AG04450 (cell line): ENCODE measurements at regions not wholly inside any gene's neighbourhood (a gene's known extent, or its start where the extent isn't known, plus 50 kb on each side); places are given as distances from the start of the nearest gene placed in this dataset.

Experiments
- CTCF ChIA-PET: fragments of 300-600, 350-600 bp; formaldehyde crosslinking; extraction: SDS; loops from one replicate; lab custom pipeline; 2022; ENCODE audit warnings: antibody characterized with exemption, inconsistent platforms; lab: Charles Lee
- POLR2A ChIA-PET: fragments of 350-600 bp; formaldehyde crosslinking; extraction: SDS; loops from one replicate; lab custom pipeline; 2021; ENCODE audit warnings: antibody characterized with exemption, inconsistent platforms; lab: Yijun Ruan, JAX
- DNase-seq: peaks from one replicate; pipeline ENCODE4 v3.0.0-alpha.2; 2011; ENCODE audit warnings: low read depth, low spot score
- H3K27ac ChIP-seq: one replicate; pipeline ENCODE4 v1.5.1; 2012; ENCODE audit warnings: low read depth, low read length, control low read depth
- H3K27me3 ChIP-seq: one replicate; pipeline ENCODE4 v1.6.0; 2012; ENCODE audit warnings: low read length; ENCODE audit not compliant: control insufficient read depth, insufficient read depth
- H3K4me3 ChIP-seq: 2 replicates; pipeline ENCODE4 v1.5.1; 2011; ENCODE audit warnings: mild to moderate bottlenecking, low read depth, low read length, control low read depth
- H3K9me3 ChIP-seq: 2 replicates; pipeline ENCODE4 v1.5.1; 2012; ENCODE audit warnings: low read length; ENCODE audit not compliant: control insufficient read depth, insufficient read depth
- TF ChIP-seq, protein P1 (sequence below): IDR thresholded peaks from 2 replicates; pipeline ENCODE4 v1.5.1; 2011; ENCODE audit warnings: low read depth, low read length, control low read depth, inconsistent platforms

DNA sequence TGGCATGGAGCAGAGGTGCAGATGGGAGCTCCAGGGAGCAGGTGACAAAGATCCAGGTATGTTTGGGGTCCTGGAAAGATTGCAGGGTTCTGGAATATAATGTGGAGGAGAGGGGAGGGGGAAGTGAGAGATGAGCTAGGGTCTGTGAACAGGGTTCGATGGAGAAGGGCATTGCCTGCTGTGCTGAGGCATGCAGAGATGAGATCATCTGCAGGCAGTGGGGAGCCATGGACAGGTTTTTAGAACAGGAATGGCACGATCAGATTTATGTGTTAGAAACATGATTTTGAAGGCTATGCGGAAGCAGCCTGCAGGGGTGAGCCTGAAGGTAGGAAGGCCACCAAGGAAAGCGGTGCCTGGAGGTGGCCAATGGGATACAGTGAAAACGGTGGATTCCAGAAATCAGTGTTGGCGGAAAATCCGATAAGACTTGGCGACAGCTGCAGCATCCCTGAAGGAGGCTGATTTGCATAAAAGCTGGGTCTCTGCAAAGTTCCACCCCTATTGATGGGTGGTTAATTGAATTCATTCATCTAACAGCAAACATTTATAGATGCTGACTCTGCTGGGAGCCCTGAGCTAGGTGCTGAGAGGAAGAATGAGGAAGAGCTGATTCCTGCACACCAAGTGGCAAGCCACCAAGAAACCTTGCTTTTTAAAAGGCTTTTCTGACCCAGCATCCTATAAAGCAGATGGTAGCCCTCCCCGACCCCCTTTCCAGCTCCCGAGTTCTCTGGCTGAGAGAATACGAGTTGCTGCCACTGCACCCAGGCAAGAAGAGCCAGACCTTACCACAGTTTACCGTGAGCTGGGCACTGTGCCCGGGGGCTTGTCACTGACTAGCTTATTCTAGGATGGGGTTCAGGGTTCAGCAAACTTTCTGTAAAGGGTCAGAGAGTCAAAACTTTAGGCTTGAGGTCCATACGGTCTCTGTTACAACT is 139.2 kb upstream of the SMIM23 start:
- Histone ChIP-seq H3K4me3 (no peak overlapping the region), H3K27ac (no peak overlapping the region), H3K27me3 (no peaks in the 10 kb centered on the region), H3K9me3 (no peaks in the 10 kb centered on the region; the same call in 1 of the 2 replicates)
- no peak for DNase-seq
- TF ChIP-seq, protein P1, sequence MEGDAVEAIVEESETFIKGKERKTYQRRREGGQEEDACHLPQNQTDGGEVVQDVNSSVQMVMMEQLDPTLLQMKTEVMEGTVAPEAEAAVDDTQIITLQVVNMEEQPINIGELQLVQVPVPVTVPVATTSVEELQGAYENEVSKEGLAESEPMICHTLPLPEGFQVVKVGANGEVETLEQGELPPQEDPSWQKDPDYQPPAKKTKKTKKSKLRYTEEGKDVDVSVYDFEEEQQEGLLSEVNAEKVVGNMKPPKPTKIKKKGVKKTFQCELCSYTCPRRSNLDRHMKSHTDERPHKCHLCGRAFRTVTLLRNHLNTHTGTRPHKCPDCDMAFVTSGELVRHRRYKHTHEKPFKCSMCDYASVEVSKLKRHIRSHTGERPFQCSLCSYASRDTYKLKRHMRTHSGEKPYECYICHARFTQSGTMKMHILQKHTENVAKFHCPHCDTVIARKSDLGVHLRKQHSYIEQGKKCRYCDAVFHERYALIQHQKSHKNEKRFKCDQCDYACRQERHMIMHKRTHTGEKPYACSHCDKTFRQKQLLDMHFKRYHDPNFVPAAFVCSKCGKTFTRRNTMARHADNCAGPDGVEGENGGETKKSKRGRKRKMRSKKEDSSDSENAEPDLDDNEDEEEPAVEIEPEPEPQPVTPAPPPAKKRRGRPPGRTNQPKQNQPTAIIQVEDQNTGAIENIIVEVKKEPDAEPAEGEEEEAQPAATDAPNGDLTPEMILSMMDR, result no peak
- ChIA-PET POLR2A (no interaction called here), CTCF (interaction anchor here (1.5 to 1.6 kb wide), 2 partner anchors 16 to 17 kb away, joined by 5 to 6 read pairs; no protein-coding TSS in a partner anchor)

DNA sequence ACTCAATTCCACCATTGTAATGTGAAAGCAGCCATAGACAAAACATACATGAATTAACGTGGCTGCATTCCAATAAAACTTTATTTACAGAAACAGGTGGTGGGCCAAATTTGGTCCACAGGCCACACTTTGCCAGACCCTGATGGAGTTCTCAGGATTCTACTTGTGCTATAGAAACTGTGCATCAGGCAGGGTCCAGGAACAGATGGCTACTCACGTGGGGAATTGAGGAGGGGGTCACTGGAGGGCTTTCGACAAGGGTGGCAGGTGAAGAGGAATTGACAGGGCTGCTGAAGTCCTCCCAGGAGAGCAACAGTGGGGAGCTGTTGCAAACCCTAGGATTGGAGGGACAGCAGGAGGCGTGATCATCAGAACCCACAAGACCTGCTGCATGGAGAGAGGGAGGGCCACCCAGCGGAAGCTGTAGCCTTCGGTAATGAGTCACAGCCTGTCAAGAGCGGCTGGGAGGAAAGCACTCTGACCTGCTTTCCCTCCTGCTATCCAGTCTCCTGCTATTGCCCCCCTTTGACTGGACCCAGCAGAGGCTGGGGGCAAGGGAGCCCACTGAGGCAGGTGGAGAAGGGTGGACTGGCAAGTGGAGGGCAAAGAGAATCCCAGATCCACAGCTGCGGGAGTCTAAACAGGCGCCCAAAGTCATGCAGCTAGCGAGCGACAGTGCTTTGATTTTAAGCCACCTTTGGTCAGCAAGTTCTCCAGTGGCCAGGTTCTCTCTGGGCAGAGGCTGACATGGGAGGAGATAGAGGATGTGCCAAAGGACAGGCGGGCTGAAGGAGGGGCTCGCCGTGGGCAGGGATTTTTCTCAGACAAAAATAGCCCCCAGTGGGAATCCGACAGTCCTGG is 138.3 kb upstream of the SMIM23 start:
- Histone ChIP-seq H3K4me3 (no peak overlapping the region), H3K27me3 (no peaks in the 10 kb centered on the region), H3K9me3 (no peaks in the 10 kb centered on the region; the same call in 1 of the 2 replicates), H3K27ac (no peak overlapping the region)
- CTCF ChIA-PET, result interaction anchor here (1.6 kb wide), 1 partner anchor 17 kb away, joined by 6 read pairs; no protein-coding TSS in a partner anchor
- POLR2A ChIA-PET, result interaction anchor here (0.6 kb wide), 1 partner anchor 144 kb away, joined by 3 read pairs; no protein-coding TSS in a partner anchor
- TF ChIP-seq, protein P1, result peak; percentile 26; the same call in 1 of the 2 replicates
- peak; percentile 33 for DNase-seq

DNA sequence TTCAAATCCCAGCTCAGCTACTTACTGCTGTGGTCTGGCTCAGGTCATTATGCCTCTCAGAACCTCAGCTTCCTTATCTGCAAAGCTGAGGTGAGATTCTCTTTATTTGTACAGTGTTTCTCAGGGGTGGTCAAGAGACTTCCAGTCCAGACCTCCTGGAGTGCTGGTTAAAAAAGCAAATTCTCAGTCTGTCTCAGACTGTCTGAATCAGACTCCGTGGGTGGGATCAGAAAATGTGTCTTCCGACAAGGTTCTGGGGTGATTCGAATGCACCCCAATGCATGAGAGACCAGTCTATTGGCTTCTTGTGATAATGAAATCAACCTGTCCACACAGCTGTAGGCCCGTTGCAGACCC is 137.7 kb upstream of the SMIM23 start:
- POLR2A ChIA-PET, result interaction anchor here (0.6 kb wide), 1 partner anchor 143 kb away, joined by 3 read pairs; no protein-coding TSS in a partner anchor
- no peak overlapping the region for H3K4me3 ChIP-seq
- no peaks in the 10 kb centered on the region; the same call in 1 of the 2 replicates for H3K9me3 ChIP-seq
- TF ChIP-seq, protein P1, result no peak
- DNase-seq, result no peak
- H3K27ac ChIP-seq, result no peak overlapping the region
- no peaks in the 10 kb centered on the region for H3K27me3 ChIP-seq
- CTCF ChIA-PET, result interaction anchor here (1.6 kb wide), 1 partner anchor 18 kb away, joined by 6 read pairs; no protein-coding TSS in a partner anchor

DNA sequence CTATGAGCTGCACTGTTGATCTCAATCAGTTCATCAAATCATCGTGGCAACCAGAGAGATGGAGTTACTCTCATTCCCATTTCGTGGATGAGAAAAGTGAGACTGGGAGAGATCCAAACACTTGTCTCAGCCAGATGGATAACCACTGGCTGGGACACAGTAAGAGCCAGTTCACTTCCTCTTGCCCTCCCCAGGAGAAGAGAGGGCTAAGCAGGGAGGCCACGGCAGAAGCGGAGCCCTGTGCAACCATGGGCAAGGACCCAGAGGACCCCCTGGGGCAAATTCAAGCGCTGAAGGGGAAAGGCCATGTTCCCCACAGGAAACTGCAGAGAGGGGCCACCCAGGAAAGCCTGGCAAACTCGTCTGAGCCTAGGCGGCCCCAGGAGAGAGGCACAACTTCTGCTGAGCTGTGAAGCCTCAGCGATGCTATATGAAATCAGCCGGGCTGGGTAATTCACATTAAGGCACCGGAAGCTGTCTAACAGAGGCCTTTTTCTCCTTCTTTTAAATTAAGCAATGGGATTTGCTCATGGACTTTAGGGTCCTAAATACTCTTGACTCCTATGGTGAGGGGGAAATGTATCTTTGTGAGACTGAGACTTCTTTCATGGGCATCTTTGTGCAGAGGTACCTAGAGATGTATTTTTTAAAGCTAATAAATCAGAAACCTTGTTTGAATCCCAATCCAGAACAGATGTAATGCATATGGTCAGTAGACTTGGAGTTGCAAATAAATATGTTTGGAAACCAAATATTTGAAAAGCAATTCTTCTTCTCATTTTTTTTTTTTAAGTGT is 137.1 kb upstream of the SMIM23 start:
- DNase-seq, result no peak
- no peak overlapping the region for H3K4me3 ChIP-seq
- ChIA-PET POLR2A (no interaction called here), CTCF (interaction anchor here (1.6 kb wide), 1 partner anchor 18 kb away, joined by 6 read pairs; no protein-coding TSS in a partner anchor)
- no peaks in the 10 kb centered on the region; the same call in 1 of the 2 replicates for H3K9me3 ChIP-seq
- TF ChIP-seq, protein P1, result no peak
- H3K27me3 ChIP-seq, result no peaks in the 10 kb centered on the region
- no peak overlapping the region for H3K27ac ChIP-seq
